ENCODE measurements at regions not wholly inside any gene's neighbourhood (a gene's known extent, or its start where the extent isn't known, plus 50 kb on each side); places are given as distances from the start of the nearest gene placed in this dataset.

DNA sequence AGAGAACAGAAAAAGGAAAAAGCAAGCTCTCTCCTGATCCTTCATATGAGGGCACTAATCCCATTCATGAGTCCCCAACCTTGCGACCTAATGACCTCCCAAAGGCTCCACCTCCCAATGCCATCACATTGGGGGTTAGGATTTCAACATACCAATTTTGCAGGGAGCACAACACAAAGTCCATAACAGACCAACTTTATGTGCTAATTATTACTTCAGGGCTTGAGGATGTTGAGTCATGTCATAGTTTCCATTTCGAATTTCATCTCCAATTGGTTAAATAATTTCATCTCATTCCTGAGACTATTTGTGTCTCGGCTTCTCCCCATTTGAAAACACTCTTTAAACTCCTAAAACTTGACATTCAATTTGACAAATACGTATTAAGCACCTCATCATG, 69.9 kb upstream of the KLF7 start:
- in situ Hi-C loops (cut with MboI; ENCODE audit: low sequenced_read_pairs) = no loop called here

GRCh38 chr2:207236156-207236935, 70.6 kb upstream of the KLF7 start:
- in situ Hi-C loops (cut with MboI; ENCODE audit: low sequenced_read_pairs) = no loop called here

GRCh38 chr2:207238831-207239701, 73.3 kb upstream of the KLF7 start:
- in situ Hi-C loops (cut with MboI; ENCODE audit: low sequenced_read_pairs) = no loop called here

GRCh38 chr2:207239754-207240494, 74.2 kb upstream of the KLF7 start:
- in situ Hi-C loops (cut with MboI; ENCODE audit: low sequenced_read_pairs) = no loop called here

DNA sequence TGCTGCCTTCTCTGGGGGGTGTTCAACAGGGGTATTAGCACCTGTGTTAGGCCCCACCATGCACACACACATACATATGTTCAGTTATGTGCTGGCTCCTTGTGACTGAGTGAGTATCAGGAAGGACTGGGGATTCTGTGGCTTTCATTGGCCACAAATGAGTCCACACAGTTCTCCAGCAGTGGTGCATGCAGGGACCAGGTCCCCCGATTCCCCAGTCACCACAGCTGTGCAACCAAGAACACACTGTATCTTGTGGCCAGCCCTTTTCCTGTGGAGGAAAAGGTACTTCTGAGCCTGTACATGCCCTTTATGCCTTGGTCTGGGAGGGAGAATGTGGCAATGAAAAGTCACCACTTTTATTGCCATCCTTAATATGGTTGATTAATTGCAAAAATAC, 74.9 kb upstream of the KLF7 start:
- in situ Hi-C loops (cut with MboI; ENCODE audit: low sequenced_read_pairs) = no loop called here

DNA sequence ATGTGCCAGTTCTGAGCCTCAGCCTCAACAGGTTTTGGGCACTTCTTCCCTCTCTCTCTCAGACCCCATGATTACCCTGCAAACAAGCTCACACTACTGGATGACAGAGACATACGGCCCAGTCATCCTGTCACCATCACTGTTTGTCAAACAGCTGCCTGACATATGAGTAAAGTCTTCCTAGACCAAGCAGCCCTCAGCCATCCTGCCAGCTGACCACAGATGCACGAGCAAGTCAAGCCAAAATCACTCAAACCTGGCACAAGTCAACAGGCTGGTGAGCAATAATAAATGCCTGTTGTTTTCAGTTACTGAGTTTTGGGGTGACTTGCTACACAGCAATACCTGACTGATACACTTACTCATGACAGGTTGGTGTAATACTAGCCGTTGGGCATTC, 75.5 kb upstream of the KLF7 start:
- in situ Hi-C loops (cut with MboI; ENCODE audit: low sequenced_read_pairs) = no loop called here

- in situ Hi-C loops (cut with MboI; ENCODE audit: low sequenced_read_pairs) = no loop called here
These were observed 77.9 kb upstream of the KLF7 start for GRCh38 chr2:207243601-207244000.

DNA sequence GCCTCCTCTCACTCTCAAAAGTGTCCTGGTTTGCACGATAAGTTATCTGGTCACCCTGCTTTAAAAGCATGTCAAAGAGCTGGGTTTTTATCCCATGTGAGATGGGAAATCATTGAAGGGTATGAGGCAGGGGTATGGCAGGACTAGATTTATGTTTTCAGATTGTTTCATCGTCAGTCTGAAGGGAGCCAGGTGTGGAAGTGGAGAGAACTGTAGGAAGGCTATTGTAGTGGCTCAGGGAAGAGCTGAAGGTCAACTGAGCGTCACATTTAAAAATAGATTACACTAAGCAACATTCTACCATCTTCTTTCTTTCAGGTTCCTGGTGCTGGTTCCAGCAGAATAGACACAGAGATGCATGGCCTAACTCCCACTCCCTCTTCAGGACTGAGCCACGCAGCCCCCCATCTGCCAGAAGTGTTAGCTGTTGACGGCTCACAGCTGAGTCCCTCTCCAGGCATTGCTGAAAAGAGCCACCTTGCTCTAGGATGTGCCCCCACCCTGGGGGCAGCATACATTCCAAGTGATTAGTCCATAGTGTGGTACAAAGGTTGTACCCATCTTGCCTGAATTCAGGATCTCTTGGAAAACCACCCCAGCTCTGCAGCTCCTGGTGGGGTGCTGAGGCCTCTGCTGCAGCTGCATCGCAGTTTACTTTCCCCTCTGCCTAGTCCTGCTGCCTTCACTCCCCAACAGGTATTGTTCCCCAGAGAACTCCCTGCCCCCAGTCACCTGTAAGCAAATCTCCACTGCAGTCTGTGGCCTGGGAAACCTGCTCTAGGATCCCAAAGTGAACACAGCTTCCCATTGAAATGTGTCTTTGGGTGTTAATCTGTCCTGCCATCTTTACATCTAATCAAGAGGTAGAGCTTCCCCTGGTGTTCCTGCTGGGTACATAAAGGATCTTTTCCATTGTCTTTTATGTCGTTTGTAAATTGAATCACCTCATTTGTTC, 79.5 kb upstream of the KLF7 start:
- in situ Hi-C loops (cut with MboI; ENCODE audit: low sequenced_read_pairs) = no loop called here

DNA sequence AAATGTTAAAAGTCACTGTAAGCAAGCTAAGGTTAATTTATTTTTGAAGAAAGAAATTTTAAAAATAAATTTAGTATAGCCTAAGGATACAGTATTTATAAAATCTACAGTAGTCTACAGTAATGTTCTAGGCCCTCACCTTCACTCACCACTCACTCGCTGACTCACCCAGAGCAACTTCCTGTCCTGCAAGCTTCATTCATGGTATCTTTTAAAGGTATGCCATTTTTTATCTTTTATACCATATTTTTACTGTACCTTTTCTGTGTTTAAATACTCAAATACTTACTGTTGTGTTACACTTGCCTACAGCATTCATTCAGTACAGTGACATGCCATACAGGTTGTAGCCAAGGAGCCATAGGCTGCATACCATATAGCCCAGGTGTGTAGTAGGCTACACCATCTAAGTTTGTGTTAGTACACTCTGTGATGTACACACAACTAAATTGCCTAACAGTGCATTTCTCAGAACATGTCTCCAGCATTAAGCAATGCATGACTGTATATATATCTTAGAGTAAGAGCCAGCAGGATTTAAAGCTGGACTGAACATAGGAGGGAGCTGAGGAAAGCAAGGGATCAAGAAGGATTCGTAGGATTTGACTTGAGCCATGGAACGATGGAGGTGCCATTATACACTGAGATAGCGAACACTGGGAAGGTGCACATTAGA, 83.1 kb upstream of the KLF7 start:
- in situ Hi-C loops (cut with MboI; ENCODE audit: low sequenced_read_pairs) = no loop called here

DNA sequence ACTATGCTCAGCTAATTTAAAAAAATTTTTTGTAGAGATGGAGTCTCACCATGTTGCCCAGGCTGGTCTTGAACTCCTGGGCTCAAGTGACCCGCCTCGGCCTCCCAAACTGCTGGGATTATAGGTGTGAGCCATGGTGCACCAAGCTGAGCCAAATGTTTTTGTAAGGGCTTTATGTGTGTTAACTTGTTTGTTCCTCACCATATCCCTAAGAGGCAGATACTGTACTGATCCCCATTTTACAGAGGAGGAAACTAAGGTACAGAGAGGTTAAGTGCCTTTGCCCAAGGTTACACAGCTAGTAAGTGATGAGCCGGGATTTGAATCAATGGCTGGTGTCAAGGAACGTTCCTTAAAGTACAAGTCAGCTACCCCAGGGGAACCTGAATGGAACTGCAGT, 85.3 kb upstream of the KLF7 start:
- in situ Hi-C loops (cut with MboI; ENCODE audit: low sequenced_read_pairs) = no loop called here

GRCh38 chr2:207251573-207252192, 85.9 kb upstream of the KLF7 start:
- in situ Hi-C loops (cut with MboI; ENCODE audit: low sequenced_read_pairs) = no loop called here

- in situ Hi-C loops (cut with MboI; ENCODE audit: low sequenced_read_pairs) = no loop called here
These were observed 86.7 kb upstream of the KLF7 start for GRCh38 chr2:207252416-207252815.

- in situ Hi-C loops (cut with MboI; ENCODE audit: low sequenced_read_pairs) = no loop called here
These were observed 87.4 kb upstream of the KLF7 start for GRCh38 chr2:207252979-207253645.

- in situ Hi-C loops (cut with MboI; ENCODE audit: low sequenced_read_pairs) = no loop called here
These were observed 88.1 kb upstream of the KLF7 start for GRCh38 chr2:207253666-207254345.

DNA sequence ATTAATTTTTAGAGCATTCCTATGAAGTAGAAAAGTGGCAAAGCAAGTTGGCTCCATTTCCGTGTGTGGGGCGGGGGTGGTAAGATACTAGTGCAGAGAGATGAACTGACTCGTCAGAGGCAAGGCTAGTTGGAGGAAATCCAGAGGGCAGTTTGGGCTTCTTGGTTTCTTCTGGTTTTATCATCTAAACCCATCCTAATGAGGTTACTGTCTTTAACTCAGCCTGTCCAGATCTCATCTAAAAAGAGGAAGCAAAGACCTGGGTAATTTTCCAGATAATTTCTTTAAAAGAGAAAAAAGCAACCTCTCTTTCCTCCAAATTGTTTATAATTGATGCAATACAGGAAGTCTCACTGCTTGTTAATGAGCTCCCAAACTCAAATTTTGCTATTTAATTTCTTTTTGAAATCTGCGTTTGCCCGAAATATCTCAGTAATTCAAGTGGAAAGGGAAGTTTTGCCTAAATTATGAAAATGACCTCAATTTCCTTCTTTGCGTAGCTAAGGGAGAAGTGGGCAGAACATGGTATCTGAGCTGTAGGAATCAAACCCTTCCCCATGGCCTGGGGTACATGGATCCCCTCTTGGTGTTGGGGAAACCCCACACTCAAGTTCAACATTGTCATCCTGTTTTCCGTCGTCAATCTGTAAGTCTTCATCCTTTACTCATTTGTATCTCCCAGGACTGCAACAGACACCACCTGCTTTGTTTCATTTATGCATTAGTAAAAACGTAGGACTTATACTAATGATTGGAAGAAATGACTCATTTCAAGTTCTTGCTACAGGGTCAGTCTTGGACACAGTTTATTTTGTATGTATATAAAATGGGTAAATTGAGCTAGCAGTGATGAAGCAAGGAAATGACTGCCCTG, 89.1 kb upstream of the KLF7 start:
- in situ Hi-C loops (cut with MboI; ENCODE audit: low sequenced_read_pairs) = no loop called here

DNA sequence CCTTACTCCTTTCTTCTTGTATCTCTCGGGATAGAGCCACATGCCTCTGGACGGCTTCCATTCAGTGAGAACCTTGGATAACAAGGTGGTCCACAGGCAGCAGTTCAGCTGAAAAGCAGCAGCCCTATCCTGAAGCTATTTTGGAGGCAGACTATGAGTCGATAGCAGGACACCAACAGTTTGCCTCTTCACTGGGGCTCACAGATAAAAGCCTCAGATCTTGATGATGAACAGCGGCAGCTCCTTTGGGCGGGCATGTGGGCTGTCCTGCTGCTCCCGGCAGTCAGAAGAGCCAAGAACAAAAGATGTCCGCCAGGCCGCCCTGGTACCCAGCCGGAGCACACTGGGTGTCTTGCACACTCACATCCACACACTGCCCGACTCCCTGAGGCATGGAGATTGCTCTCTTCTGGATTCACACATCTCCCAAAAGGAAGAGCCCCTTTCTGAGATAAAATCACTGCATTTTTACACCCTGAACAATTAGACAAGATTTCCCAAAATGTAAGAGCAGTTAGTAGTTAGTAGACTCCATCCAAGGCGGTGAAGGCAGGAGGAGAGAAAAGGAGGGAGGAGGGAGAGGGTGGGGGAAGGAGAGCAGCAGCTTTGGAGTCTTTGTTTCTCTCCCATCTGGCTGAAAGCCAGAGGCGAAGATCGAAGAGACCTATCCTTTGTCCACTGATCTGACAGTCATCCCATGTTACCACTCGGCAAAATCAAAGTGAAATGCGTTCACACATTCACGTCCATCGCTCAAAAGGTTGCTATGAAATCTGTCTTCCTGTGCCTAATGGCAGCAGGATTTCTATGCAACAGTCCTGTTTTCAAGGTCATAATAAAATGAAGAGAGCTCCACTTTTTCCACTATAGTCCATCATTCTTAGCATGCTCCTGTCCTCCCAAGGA, 90.1 kb upstream of the KLF7 start:
- in situ Hi-C loops (cut with MboI; ENCODE audit: low sequenced_read_pairs) = no loop called here
